KMS-11 (cell line): ENCODE measurements at regions not wholly inside any gene's neighbourhood (a gene's known extent, or its start where the extent isn't known, plus 50 kb on each side); places are given as distances from the start of the nearest gene placed in this dataset.

Source experiments
- H2AFZ ChIP-seq: fragments of 200-600 bp; sonication (generic); 2 replicates; pipeline ENCODE4 v1.6.1; 2016; ENCODE audit warnings: antibody characterized with exemption, mixed run types, low read depth
- H3K27ac ChIP-seq: fragments of 200-600 bp; sonication (generic); 2 replicates; pipeline ENCODE4 v1.6.1; 2016; ENCODE audit warnings: mild to moderate bottlenecking, mixed run types
- H3K27me3 ChIP-seq: fragments of 200-600 bp; sonication (generic); 2 replicates; pipeline ENCODE4 v1.6.1; 2017; ENCODE audit warnings: mild to moderate bottlenecking, low read depth, mixed run types, moderate library complexity; ENCODE audit not compliant: insufficient read depth
- H3K36me3 ChIP-seq: fragments of 200-600 bp; sonication (generic); 2 replicates; pipeline ENCODE4 v1.6.1; 2017; ENCODE audit warnings: mild to moderate bottlenecking, mixed run types; ENCODE audit not compliant: insufficient read depth
- H3K4me1 ChIP-seq: fragments of 200-600 bp; sonication (generic); 2 replicates; pipeline ENCODE4 v1.6.1; 2016; ENCODE audit warnings: mild to moderate bottlenecking, low read depth, mixed run types; ENCODE audit not compliant: poor library complexity, severe bottlenecking
- H3K4me2 ChIP-seq: fragments of 200-600 bp; sonication (generic); 2 replicates; pipeline ENCODE4 v1.7.0; 2016; ENCODE audit warnings: mild to moderate bottlenecking, mixed run types
- H3K4me3 ChIP-seq: fragments of 200-600 bp; sonication (generic); IDR thresholded peaks from 2 replicates; pipeline ENCODE4 v1.6.1; 2017; ENCODE audit warnings: low read depth, low read length, mixed read lengths; ENCODE audit not compliant: insufficient read depth
- H3K79me2 ChIP-seq: fragments of 200-600 bp; sonication (generic); 2 replicates; pipeline ENCODE4 v1.6.1; 2016; ENCODE audit warnings: low read depth, mixed run types; ENCODE audit not compliant: insufficient read depth
- H3K9ac ChIP-seq: fragments of 200-600 bp; sonication (generic); 2 replicates; pipeline ENCODE4 v1.6.1; 2016; ENCODE audit warnings: mild to moderate bottlenecking, mixed run types
- H4K20me1 ChIP-seq: fragments of 200-600 bp; sonication (generic); 2 replicates; pipeline ENCODE4 v1.6.1; 2016; ENCODE audit warnings: mild to moderate bottlenecking, mixed run types; ENCODE audit not compliant: insufficient read depth
- TF ChIP-seq, protein P1 (sequence below): fragments of 200-600 bp; sonication (generic); conservative IDR thresholded peaks from 2 replicates; pipeline ENCODE4 v1.6.1; 2017; ENCODE audit warnings: low read depth, mild to moderate bottlenecking, antibody characterized with exemption, low read length, moderate library complexity, mixed read lengths

DNA sequence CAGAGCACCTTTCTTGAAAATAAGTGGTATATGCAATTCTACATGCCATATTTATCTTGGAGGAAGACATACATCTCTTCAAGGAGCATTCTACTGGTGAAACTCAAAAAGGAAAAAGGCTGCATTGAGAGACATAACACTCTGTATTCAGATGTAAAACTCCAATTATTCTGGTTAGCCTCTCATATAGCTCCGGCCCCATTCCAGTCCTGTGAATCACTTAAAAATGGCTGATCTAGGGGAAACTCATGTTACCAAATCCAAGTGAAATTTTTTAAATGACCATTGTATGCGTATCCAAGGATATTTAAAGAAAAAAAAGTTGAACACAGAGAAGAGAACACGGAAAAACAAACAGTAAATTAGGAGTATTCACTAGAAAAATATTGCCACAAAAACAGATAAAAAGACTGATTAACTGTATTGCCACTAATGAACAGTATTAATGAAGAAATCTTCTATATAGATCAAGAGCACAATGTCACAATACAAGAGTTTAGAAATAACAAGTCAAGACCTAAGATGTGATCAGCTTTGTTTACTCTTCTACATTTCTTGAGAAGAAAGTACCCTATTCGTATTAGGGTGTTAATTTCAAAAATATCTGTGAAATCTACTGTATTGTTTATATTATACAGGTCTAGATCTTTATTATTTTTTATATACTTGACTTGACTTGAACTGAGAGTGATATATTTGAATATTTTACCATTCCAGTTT, 124.5 kb upstream of the GJE1 start:
- H2AFZ ChIP-seq = no peak overlapping the region
- no peaks in the 10 kb centered on the region for H3K79me2 ChIP-seq

DNA sequence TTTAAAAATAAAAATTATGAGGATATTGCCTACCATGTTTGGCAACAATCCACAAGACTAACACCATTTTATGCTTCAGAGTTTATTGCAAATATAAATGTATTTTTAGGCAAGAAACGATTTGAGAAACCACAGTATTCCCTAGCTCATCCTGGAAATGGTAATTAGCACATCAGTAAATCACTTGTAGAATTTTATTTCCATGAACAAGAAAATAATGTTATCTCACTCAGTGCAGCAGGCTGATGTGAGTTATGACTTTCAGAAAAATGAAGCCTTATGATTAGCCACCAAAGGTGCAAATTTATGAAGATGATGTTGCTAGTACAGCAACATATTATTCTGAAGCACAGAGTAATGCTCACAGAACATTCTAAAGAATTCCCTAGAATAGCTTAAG, 127.7 kb upstream of the GJE1 start:
- no peaks in the 10 kb centered on the region for H3K36me3 ChIP-seq
- no peak overlapping the region for H3K4me3 ChIP-seq
- H3K79me2 ChIP-seq = no peaks in the 10 kb centered on the region
- no peak overlapping the region for H3K27ac ChIP-seq
- H2AFZ ChIP-seq = no peak overlapping the region
- H4K20me1 ChIP-seq = no peaks in the 10 kb centered on the region
- no peaks in the 10 kb centered on the region for H3K4me1 ChIP-seq
- TF ChIP-seq, protein P1, sequence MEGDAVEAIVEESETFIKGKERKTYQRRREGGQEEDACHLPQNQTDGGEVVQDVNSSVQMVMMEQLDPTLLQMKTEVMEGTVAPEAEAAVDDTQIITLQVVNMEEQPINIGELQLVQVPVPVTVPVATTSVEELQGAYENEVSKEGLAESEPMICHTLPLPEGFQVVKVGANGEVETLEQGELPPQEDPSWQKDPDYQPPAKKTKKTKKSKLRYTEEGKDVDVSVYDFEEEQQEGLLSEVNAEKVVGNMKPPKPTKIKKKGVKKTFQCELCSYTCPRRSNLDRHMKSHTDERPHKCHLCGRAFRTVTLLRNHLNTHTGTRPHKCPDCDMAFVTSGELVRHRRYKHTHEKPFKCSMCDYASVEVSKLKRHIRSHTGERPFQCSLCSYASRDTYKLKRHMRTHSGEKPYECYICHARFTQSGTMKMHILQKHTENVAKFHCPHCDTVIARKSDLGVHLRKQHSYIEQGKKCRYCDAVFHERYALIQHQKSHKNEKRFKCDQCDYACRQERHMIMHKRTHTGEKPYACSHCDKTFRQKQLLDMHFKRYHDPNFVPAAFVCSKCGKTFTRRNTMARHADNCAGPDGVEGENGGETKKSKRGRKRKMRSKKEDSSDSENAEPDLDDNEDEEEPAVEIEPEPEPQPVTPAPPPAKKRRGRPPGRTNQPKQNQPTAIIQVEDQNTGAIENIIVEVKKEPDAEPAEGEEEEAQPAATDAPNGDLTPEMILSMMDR = no peak
- H3K27me3 ChIP-seq = no peaks in the 10 kb centered on the region
- no peak overlapping the region for H3K9ac ChIP-seq
- H3K4me2 ChIP-seq = no peak overlapping the region

More for the DNA sequence above, 124.5 kb upstream of the GJE1 start:
- no peaks in the 10 kb centered on the region for H3K4me1 ChIP-seq
- no peaks in the 10 kb centered on the region for H3K27me3 ChIP-seq
- TF ChIP-seq, protein P1 = no peak
- H3K4me2 ChIP-seq = no peak overlapping the region
- no peak overlapping the region for H3K27ac ChIP-seq
- H3K9ac ChIP-seq = no peak overlapping the region
- no peaks in the 10 kb centered on the region for H4K20me1 ChIP-seq
- H3K4me3 ChIP-seq = no peak overlapping the region
- no peaks in the 10 kb centered on the region for H3K36me3 ChIP-seq

GRCh38 chr6:142002825-142003405, 129.8 kb upstream of the GJE1 start:
- H3K79me2 ChIP-seq = no peaks in the 10 kb centered on the region
- no peaks in the 10 kb centered on the region for H3K36me3 ChIP-seq
- H3K4me1 ChIP-seq = no peaks in the 10 kb centered on the region
- no peak overlapping the region for H3K4me2 ChIP-seq
- TF ChIP-seq, protein P1 = no peak
- H4K20me1 ChIP-seq = no peaks in the 10 kb centered on the region
- no peak overlapping the region for H3K27ac ChIP-seq
- no peak overlapping the region for H2AFZ ChIP-seq
- no peaks in the 10 kb centered on the region for H3K27me3 ChIP-seq
- no peak overlapping the region for H3K4me3 ChIP-seq
- no peak overlapping the region for H3K9ac ChIP-seq

- no peak overlapping the region for H3K4me2 ChIP-seq
- no peaks in the 10 kb centered on the region for H3K36me3 ChIP-seq
- TF ChIP-seq, protein P1 = no peak
- H3K27me3 ChIP-seq = no peaks in the 10 kb centered on the region
- no peaks in the 10 kb centered on the region for H3K79me2 ChIP-seq
- no peaks in the 10 kb centered on the region for H4K20me1 ChIP-seq
- H3K4me1 ChIP-seq = no peaks in the 10 kb centered on the region
- no peak overlapping the region for H3K27ac ChIP-seq
- H2AFZ ChIP-seq = no peak overlapping the region
- no peak overlapping the region for H3K4me3 ChIP-seq
- no peak overlapping the region for H3K9ac ChIP-seq
These were observed 135.9 kb upstream of the GJE1 start for GRCh38 chr6:141996823-141997222.
